Spleen (tissue), 11 donors: ENCODE measurements at regions not wholly inside any gene's neighbourhood (a gene's known extent, or its start where the extent isn't known, plus 50 kb on each side); places are given as distances from the start of the nearest gene placed in this dataset.

ENCODE experiments used
- DNase-seq: peaks from one replicate; pipeline ENCODE4 v3.0.0-alpha.2; 2020
- H3K27ac ChIP-seq, 8 donors: fragments of 200-600 bp; sonication (generic) in 7 of 8; 1 replicate in 4 of 8; 2 replicates in 4 of 8; pipeline versions ENCODE4 v1.5.0 to v1.8.0; 2016 to 2021; ENCODE audit warnings: inconsistent platforms in 4 of 8, mild to moderate bottlenecking in 4 of 8, moderate library complexity in 1 of 8
- H3K27me3 ChIP-seq, 7 donors: fragments of 200-600 bp; sonication (generic) in 6 of 7; replicated peaks in 1 of 7; 1 replicate in 4 of 7; 2 replicates in 3 of 7; pipeline versions ENCODE4 v1.5.0 to v1.8.0; 2016 to 2021; ENCODE audit warnings: inconsistent platforms in 3 of 7, mild to moderate bottlenecking in 1 of 7
- H3K36me3 ChIP-seq, 6 donors: fragments of 200-600 bp; sonication (generic) in 5 of 6; 1 replicate in 4 of 6; 2 replicates in 2 of 6; pipeline versions ENCODE4 v1.5.0 to v1.8.0; 2016 to 2021; ENCODE audit warnings: inconsistent platforms in 2 of 6
- H3K4me1 ChIP-seq, 6 donors: fragments of 200-600 bp; sonication (generic) in 5 of 6; 1 replicate in 3 of 6; 2 replicates in 3 of 6; pipeline versions ENCODE4 v1.5.0 to v1.8.0; 2016 to 2021; ENCODE audit warnings: inconsistent platforms in 3 of 6
- H3K4me3 ChIP-seq, 8 donors: fragments of 200-600 bp; sonication (generic) in 7 of 8; 1 replicate in 4 of 8; 2 replicates in 4 of 8; pipeline versions ENCODE4 v1.5.0 to v1.8.0; 2016 to 2021; ENCODE audit warnings: inconsistent platforms in 4 of 8, mild to moderate bottlenecking in 4 of 8, moderate library complexity in 2 of 8
- H3K9me3 ChIP-seq, 8 donors: fragments of 200-600 bp; sonication (generic) in 7 of 8; 1 replicate in 4 of 8; 2 replicates in 4 of 8; pipeline versions ENCODE4 v1.5.0 to v1.8.0; 2016 to 2021; ENCODE audit warnings: inconsistent platforms in 4 of 8
- POLR2A ChIP-seq, 3 donors: fragments of 450-650 bp; IDR thresholded peaks; one replicate each; pipeline ENCODE4 v1.5.1; 2017; ENCODE audit warnings: antibody characterized with exemption in 3 of 3, mild to moderate bottlenecking in 1 of 3
- POLR2AphosphoS5 ChIP-seq, 3 donors: sonication (generic); formaldehyde crosslinking; IDR thresholded peaks; one replicate each; pipeline ENCODE4 v1.5.1; 2017; ENCODE audit warnings: antibody characterized with exemption in 3 of 3
- WGBS, 5 donors: extraction: QIAGEN DNeasy Blood & Tissue Kit in 3 of 5; methylation state at CpG; one replicate each; pipeline versions ENCODE4 v1.1.5 to v1.1.7; 2013 to 2018; 5-methylcytosine and 5-hydroxymethylcytosine counted together
- intact Hi-C: fragments of 100-400 bp; cut with DNase I; formaldehyde crosslinking; loops from one replicate; pipeline ENCODE4 v1.15.0; 2023; ENCODE audit warnings: low total_unique reads
- TF ChIP-seq, protein P1 (sequence below), 11 experiments: fragments of 200-600 bp in 7 of 11; fragments of 450-650 bp in 4 of 11; sonication (generic) in 4 of 11; IDR thresholded peaks in 8 of 11; conservative IDR thresholded peaks in 3 of 11; 1 replicate in 7 of 11; 2 replicates in 4 of 11; pipeline versions ENCODE4 v1.4.0 to v1.8.0; 2016 to 2021; ENCODE audit warnings: antibody characterized with exemption in 11 of 11, inconsistent platforms in 4 of 11, mild to moderate bottlenecking in 1 of 11
- donor health status: healthy with polysubstance abuse.
- donor health status: DM: no; HTN: no; CAD: no; lungs with moderate emphysema.
- donor health status: DM: no; HTN: no; CAD: no.
- donor health status: Bipolar disorder and iron deficiency.
- donor health status: healthy.
- donor health status: DM: no; HTN: no; CAD: no.
- donor health status: DM: yes; HTN: yes; CAD: no.

DNA sequence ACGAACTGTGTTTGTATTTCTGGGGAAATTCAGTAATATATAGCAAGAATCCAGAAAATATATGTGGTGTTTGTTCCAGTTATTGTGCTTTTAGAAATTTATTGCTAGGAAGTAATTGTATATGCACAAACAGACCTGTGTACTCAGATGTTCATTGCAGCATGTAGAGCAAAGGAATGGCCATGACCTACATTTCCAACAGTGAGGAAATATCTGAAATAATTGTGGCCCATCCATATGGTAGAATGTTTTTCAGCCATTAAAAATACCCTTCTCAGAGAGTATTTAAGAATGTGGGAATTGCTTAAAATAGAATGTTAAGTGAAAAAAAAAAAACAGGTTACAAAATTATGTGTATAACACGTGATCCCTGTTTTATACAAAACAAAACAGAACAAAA is 77.3 kb downstream of the TMX1 start:
- Histone ChIP-seq H3K4me1 (peaks cover 0 to 4% (median 0%) of the 10 kb centered on the region in 6 donors), H3K9me3 (no peaks in the 10 kb centered on the region), H3K27me3 (no peaks in the 10 kb centered on the region), H3K27ac (no peak overlapping the region), H3K36me3 (no peaks in the 10 kb centered on the region), H3K4me3 (no peak overlapping the region)
- 74 to 85% (median 81%) methylated on average over 2 of the region's 2 CpGs for WGBS, 5 donors
- intact Hi-C loops: no loop called here
- no peak for DNase-seq
- TF ChIP-seq POLR2AphosphoS5 (IDR thresholded peaks at IDR 0.05): no peak
- TF ChIP-seq POLR2A (IDR thresholded peaks at IDR 0.05): no peak
- TF ChIP-seq, protein P1, sequence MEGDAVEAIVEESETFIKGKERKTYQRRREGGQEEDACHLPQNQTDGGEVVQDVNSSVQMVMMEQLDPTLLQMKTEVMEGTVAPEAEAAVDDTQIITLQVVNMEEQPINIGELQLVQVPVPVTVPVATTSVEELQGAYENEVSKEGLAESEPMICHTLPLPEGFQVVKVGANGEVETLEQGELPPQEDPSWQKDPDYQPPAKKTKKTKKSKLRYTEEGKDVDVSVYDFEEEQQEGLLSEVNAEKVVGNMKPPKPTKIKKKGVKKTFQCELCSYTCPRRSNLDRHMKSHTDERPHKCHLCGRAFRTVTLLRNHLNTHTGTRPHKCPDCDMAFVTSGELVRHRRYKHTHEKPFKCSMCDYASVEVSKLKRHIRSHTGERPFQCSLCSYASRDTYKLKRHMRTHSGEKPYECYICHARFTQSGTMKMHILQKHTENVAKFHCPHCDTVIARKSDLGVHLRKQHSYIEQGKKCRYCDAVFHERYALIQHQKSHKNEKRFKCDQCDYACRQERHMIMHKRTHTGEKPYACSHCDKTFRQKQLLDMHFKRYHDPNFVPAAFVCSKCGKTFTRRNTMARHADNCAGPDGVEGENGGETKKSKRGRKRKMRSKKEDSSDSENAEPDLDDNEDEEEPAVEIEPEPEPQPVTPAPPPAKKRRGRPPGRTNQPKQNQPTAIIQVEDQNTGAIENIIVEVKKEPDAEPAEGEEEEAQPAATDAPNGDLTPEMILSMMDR (IDR thresholded peaks at IDR 0.05 in 8 of 11, conservative IDR thresholded peaks at IDR 0.05 in 3 of 11): no peak

DNA sequence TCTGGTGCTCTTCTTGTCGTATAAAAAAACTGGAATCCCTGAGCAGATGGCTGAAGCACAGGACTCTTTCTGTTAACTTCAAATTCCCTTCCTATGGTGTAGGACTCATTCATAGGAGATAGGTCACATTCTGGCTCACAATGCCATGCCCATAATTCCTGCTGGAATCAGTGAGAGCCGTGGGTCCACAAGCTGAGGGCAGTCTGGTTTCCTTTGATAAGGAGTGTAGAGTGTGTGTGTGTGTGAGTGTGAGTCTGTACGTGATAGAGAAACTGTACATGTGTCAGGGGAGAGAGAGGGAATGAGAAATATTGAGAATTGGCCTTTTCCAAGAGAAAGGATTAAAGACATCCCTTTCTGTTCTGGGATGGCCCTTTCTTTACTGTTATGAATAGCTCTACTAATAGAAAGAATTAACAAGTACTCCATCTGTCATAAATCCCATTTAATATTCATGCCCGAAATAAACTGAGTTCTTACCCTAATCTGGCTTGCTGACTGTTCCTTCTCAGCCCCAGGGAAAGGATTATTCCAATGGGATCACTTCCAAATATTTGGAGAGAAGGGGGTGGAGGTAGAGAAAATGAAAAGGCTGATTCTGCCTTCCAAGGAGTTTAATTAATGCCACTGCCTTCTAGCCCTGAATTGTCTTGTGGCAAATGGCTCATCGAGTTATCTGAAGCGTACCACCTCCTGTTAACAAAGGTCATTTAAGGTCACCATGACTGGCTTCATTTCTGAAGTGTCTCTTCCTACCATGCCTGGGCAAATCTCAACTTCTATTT is 79.0 kb downstream of the TMX1 start:
- 59 to 76% (median 66%) methylated on average over 6 of the region's 6 CpGs for WGBS, 5 donors
- H3K4me1 ChIP-seq: peaks cover 0 to 4% (median 0%) of the 10 kb centered on the region in 6 donors
- H3K36me3 ChIP-seq: no peaks in the 10 kb centered on the region
- intact Hi-C loops: no loop called here
- H3K4me3 ChIP-seq: no peak overlapping the region
- H3K27ac ChIP-seq: peak overlapping the region in 1 of 8 donors; percentile 11
- no peak for DNase-seq
- no peak for TF ChIP-seq POLR2A (IDR thresholded peaks at IDR 0.05)
- no peak for TF ChIP-seq POLR2AphosphoS5 (IDR thresholded peaks at IDR 0.05)
- TF ChIP-seq, protein P1 (IDR thresholded peaks at IDR 0.05 in 8 of 11, conservative IDR thresholded peaks at IDR 0.05 in 3 of 11): no peak
- H3K9me3 ChIP-seq: no peaks in the 10 kb centered on the region
- no peaks in the 10 kb centered on the region for H3K27me3 ChIP-seq

DNA sequence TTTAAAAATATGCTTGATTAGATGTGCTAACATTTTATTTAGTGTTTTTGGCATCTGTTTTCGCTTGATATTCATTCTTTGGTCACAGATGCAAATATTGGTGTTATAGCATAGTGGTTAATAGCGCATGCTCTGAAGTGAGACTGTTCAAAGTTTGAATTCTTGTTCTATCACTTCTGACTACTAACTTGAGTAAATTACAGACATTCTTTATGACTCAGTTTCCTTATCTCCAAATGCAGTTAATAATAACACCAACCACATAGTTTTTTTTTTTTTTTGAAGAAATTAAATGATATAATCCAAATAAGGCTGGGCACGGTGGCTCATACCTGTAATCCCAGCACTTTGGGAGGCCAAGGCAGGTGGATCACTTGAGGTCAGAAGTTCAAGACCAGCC is 81.0 kb downstream of the TMX1 start:
- intact Hi-C loops: no loop called here
- Histone ChIP-seq H3K4me1 (peaks cover 0 to 4% (median 0%) of the 10 kb centered on the region in 6 donors), H3K27ac (no peak overlapping the region), H3K27me3 (no peaks in the 10 kb centered on the region), H3K9me3 (no peaks in the 10 kb centered on the region), H3K4me3 (no peak overlapping the region), H3K36me3 (no peaks in the 10 kb centered on the region)
- TF ChIP-seq POLR2A (IDR thresholded peaks at IDR 0.05) (no peak), POLR2AphosphoS5 (IDR thresholded peaks at IDR 0.05) (no peak)
- TF ChIP-seq, protein P1 (IDR thresholded peaks at IDR 0.05 in 8 of 11, conservative IDR thresholded peaks at IDR 0.05 in 3 of 11): no peak
- DNase-seq: no peak
- WGBS, 5 donors: 76 to 91% (median 88%) methylated on average over 3 of the region's 3 CpGs

DNA sequence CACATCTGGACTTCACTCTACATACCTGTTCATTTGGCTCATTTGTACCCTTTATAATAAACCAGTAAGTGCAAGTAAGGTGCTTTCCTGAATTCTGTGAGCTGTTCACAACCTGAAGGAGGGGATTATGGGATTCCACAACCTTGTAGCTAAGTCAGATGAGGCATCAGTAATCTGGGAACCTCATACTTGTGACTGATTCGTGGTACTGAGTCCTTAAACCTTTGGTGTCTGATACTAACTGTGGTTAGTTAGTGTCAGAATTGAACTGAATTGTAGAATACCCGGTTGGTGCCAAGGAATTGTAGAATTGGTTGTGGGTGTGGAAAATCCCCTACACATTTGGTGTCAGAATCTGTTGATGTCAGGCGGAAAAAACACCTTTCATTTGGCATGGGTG is 83.4 kb downstream of the TMX1 start:
- Histone ChIP-seq H3K36me3 (no peaks in the 10 kb centered on the region), H3K4me3 (no peak overlapping the region), H3K9me3 (no peaks in the 10 kb centered on the region), H3K4me1 (peaks cover 0 to 17% (median 3%) of the 10 kb centered on the region in 6 donors), H3K27me3 (no peaks in the 10 kb centered on the region), H3K27ac (no peak overlapping the region)
- WGBS, 5 donors: 76 to 88% (median 82%) methylated on average over 3 of the region's 3 CpGs
- no peak for DNase-seq
- intact Hi-C loops: no loop called here
- TF ChIP-seq POLR2AphosphoS5 (IDR thresholded peaks at IDR 0.05): no peak
- TF ChIP-seq, protein P1 (IDR thresholded peaks at IDR 0.05 in 8 of 11, conservative IDR thresholded peaks at IDR 0.05 in 3 of 11): no peak
- no peak for TF ChIP-seq POLR2A (IDR thresholded peaks at IDR 0.05)
